DND-41 (cell line): ENCODE measurements at regions not wholly inside any gene's neighbourhood (a gene's known extent, or its start where the extent isn't known, plus 50 kb on each side); places are given as distances from the start of the nearest gene placed in this dataset.

Experiments
- EZH2 ChIP-seq: IDR thresholded peaks from 3 replicates; pipeline ENCODE4 v1.6.1; 2012; ENCODE audit warnings: borderline replicate concordance, low read depth, mild to moderate bottlenecking, moderate library complexity, low read length, inconsistent platforms; ENCODE audit not compliant: severe bottlenecking
- TF ChIP-seq, protein P1 (sequence below): IDR thresholded peaks from 2 replicates; pipeline ENCODE4 v1.5.1; 2012; ENCODE audit warnings: borderline replicate concordance, low read length, moderate library complexity, mild to moderate bottlenecking; ENCODE audit not compliant: poor library complexity, severe bottlenecking; ENCODE audit errors: extremely low read depth

DNA sequence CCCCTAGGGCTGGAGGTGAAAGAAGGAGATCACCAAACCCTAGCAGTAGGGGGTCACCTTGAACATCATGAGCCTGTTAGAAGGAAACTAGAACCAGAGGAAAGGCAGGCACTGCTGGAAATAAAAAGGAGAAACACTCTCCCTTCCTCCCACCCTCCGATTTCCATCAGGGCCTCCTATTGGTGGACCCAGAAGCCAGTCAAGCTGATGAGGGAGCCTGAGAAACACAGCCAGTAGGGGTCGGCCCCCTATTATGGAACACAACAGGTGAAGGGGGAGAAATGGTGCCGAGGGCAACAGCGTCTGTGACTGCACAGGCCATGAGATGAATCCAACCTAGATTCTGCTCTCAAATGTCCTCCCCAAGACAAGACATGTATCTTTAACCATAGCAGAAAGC is 156.1 kb upstream of the LRFN2 start:
- TF ChIP-seq, protein P1, sequence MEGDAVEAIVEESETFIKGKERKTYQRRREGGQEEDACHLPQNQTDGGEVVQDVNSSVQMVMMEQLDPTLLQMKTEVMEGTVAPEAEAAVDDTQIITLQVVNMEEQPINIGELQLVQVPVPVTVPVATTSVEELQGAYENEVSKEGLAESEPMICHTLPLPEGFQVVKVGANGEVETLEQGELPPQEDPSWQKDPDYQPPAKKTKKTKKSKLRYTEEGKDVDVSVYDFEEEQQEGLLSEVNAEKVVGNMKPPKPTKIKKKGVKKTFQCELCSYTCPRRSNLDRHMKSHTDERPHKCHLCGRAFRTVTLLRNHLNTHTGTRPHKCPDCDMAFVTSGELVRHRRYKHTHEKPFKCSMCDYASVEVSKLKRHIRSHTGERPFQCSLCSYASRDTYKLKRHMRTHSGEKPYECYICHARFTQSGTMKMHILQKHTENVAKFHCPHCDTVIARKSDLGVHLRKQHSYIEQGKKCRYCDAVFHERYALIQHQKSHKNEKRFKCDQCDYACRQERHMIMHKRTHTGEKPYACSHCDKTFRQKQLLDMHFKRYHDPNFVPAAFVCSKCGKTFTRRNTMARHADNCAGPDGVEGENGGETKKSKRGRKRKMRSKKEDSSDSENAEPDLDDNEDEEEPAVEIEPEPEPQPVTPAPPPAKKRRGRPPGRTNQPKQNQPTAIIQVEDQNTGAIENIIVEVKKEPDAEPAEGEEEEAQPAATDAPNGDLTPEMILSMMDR = no peak
- TF ChIP-seq EZH2 = no peak
